ENCODE measurements at regions not wholly inside any gene's neighbourhood (a gene's known extent, or its start where the extent isn't known, plus 50 kb on each side); places are given as distances from the start of the nearest gene placed in this dataset.

DNA sequence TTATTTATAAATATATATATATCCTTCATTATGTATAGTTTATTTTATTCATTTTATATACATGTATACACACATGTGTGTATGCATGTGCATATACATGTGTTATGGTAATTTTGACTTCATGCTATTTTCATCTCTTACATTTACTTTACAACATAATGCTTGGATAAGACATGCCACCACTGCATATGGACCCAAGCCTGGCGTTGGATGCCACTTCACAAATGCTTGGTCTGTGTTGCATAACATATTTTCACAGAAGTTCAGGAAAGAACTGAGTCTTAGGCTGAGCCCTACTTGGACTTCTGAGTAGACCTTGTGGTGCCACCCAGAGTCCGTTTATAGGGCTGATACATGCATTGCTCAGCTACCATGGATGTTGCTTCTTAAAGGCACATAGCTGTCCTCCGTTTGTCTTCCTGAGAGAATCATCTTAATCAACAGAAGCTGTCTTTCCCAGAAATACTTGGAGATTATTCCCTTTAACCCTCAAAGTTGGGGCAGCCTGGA, 337.8 kb downstream of the BTBD3 start:
- Histone ChIP-seq H3K4me3 (replicated peaks in 1 of 4; ENCODE audit: control extremely low read depth in 1 of 4, insufficient read depth in 1 of 4, low read depth in 3 of 4, low read length in 4 of 4) (no peak overlapping the region), H3K9ac (ENCODE audit: insufficient read depth, low read length) (no peak overlapping the region), H2AFZ (ENCODE audit: low read length) (no peak overlapping the region), H3K27ac (ENCODE audit: insufficient read depth, low read length) (no peak overlapping the region), H3K27me3 (ENCODE audit: control insufficient read depth, insufficient read depth, low read length) (no peaks in the 10 kb centered on the region), H4K20me1 (ENCODE audit: control insufficient read depth, extremely low read depth, insufficient read depth, low read length) (no peaks in the 10 kb centered on the region), H3K9me3 (ENCODE audit: control insufficient read depth, insufficient read depth, low read depth, low read length) (no peaks in the 10 kb centered on the region), H3K79me2 (ENCODE audit: control insufficient read depth, insufficient read depth, low read length) (no peaks in the 10 kb centered on the region), H3K4me1 (ENCODE audit: control insufficient read depth, extremely low read depth, insufficient read depth, low read length) (no peaks in the 10 kb centered on the region), H3K36me3 (ENCODE audit: control insufficient read depth, insufficient read depth, low read length) (no peaks in the 10 kb centered on the region), H3K4me2 (ENCODE audit: extremely low read depth, insufficient read depth, low read length) (no peak overlapping the region)
- TF ChIP-seq, protein P1, sequence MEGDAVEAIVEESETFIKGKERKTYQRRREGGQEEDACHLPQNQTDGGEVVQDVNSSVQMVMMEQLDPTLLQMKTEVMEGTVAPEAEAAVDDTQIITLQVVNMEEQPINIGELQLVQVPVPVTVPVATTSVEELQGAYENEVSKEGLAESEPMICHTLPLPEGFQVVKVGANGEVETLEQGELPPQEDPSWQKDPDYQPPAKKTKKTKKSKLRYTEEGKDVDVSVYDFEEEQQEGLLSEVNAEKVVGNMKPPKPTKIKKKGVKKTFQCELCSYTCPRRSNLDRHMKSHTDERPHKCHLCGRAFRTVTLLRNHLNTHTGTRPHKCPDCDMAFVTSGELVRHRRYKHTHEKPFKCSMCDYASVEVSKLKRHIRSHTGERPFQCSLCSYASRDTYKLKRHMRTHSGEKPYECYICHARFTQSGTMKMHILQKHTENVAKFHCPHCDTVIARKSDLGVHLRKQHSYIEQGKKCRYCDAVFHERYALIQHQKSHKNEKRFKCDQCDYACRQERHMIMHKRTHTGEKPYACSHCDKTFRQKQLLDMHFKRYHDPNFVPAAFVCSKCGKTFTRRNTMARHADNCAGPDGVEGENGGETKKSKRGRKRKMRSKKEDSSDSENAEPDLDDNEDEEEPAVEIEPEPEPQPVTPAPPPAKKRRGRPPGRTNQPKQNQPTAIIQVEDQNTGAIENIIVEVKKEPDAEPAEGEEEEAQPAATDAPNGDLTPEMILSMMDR (conservative IDR thresholded peaks at IDR 0.05 in 1 of 2, IDR thresholded peaks at IDR 0.05 in 1 of 2; ENCODE audit: low read depth in 1 of 2, low read length in 2 of 2), result no peak
- no peak for TF ChIP-seq EZH2 (IDR thresholded peaks at IDR 0.05; ENCODE audit: low read length, missing control alignments)
- DNase-seq (ENCODE audit: low read depth in 2 of 2), result no peak

DNA sequence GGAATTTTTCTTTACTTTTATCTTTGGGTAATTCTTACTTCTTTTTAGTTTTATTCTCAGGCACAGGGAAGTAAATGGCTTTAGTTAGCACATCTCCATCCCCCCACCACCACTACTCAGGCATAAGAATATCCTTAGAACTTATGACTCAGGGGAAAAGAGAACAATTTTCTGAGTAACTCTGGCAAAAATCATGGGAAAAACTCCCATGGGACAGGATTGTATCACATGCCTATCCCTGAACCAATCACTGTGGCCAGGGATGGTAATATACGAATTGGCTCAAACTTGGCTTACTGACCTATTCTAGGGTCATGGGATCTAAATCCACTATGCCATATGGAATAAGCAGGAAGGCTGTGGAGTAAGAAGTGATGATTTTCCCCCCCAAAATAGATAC, 339.1 kb downstream of the BTBD3 start:
- no peak overlapping the region for H3K4me2 ChIP-seq (ENCODE audit: extremely low read depth, insufficient read depth, low read length)
- no peaks in the 10 kb centered on the region for H4K20me1 ChIP-seq (ENCODE audit: control insufficient read depth, extremely low read depth, insufficient read depth, low read length)
- no peaks in the 10 kb centered on the region for H3K4me1 ChIP-seq (ENCODE audit: control insufficient read depth, extremely low read depth, insufficient read depth, low read length)
- H3K27ac ChIP-seq (ENCODE audit: insufficient read depth, low read length), result no peak overlapping the region
- H3K79me2 ChIP-seq (ENCODE audit: control insufficient read depth, insufficient read depth, low read length), result no peaks in the 10 kb centered on the region
- H3K9ac ChIP-seq (ENCODE audit: insufficient read depth, low read length), result no peak overlapping the region
- no peaks in the 10 kb centered on the region for H3K27me3 ChIP-seq (ENCODE audit: control insufficient read depth, insufficient read depth, low read length)
- no peaks in the 10 kb centered on the region for H3K36me3 ChIP-seq (ENCODE audit: control insufficient read depth, insufficient read depth, low read length)
- H2AFZ ChIP-seq (ENCODE audit: low read length), result no peak overlapping the region
- H3K9me3 ChIP-seq (ENCODE audit: control insufficient read depth, insufficient read depth, low read depth, low read length), result no peaks in the 10 kb centered on the region
- H3K4me3 ChIP-seq (replicated peaks in 1 of 4; ENCODE audit: control extremely low read depth in 1 of 4, insufficient read depth in 1 of 4, low read depth in 3 of 4, low read length in 4 of 4), result no peak overlapping the region
- peak in 1 of 2 donors; percentile 1 for DNase-seq (ENCODE audit: low read depth in 2 of 2)
- TF ChIP-seq, protein P1 (conservative IDR thresholded peaks at IDR 0.05 in 1 of 2, IDR thresholded peaks at IDR 0.05 in 1 of 2; ENCODE audit: low read depth in 1 of 2, low read length in 2 of 2), result no peak
- TF ChIP-seq EZH2 (IDR thresholded peaks at IDR 0.05; ENCODE audit: low read length, missing control alignments), result no peak

DNA sequence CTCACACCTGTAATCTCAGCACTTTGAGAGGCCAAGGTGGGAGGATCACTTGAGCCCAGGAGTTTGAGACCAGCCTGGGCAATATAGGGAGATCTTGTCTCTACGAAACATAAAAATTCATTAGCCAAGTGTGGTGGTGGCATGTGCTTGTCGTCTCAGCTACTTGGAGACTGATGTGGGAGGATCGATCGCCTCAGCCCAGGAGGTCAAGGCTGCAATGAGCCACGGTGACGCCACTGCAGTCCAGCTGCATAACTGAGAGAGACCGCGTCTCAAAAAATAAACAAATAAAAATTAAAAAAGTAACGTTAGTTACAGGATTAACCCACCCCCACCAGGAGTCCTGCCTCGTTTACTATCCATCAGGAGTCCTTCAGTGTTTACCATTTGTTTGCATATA, 345.1 kb downstream of the BTBD3 start:
- Histone ChIP-seq H2AFZ (ENCODE audit: low read length) (no peak overlapping the region), H3K9ac (ENCODE audit: insufficient read depth, low read length) (no peak overlapping the region), H3K4me1 (ENCODE audit: control insufficient read depth, extremely low read depth, insufficient read depth, low read length) (no peaks in the 10 kb centered on the region)

More for the DNA sequence above, 345.1 kb downstream of the BTBD3 start:
- peak in 1 of 2 donors; percentile 0 for DNase-seq (ENCODE audit: low read depth in 2 of 2)
- no peak overlapping the region for H3K4me2 ChIP-seq (ENCODE audit: extremely low read depth, insufficient read depth, low read length)
- H3K27me3 ChIP-seq (ENCODE audit: control insufficient read depth, insufficient read depth, low read length), result no peaks in the 10 kb centered on the region
- H4K20me1 ChIP-seq (ENCODE audit: control insufficient read depth, extremely low read depth, insufficient read depth, low read length), result no peaks in the 10 kb centered on the region
- no peaks in the 10 kb centered on the region for H3K36me3 ChIP-seq (ENCODE audit: control insufficient read depth, insufficient read depth, low read length)
- no peaks in the 10 kb centered on the region for H3K9me3 ChIP-seq (ENCODE audit: control insufficient read depth, insufficient read depth, low read depth, low read length)
- TF ChIP-seq EZH2 (IDR thresholded peaks at IDR 0.05; ENCODE audit: low read length, missing control alignments), result no peak
- TF ChIP-seq, protein P1 (conservative IDR thresholded peaks at IDR 0.05 in 1 of 2, IDR thresholded peaks at IDR 0.05 in 1 of 2; ENCODE audit: low read depth in 1 of 2, low read length in 2 of 2), result no peak
- no peaks in the 10 kb centered on the region for H3K79me2 ChIP-seq (ENCODE audit: control insufficient read depth, insufficient read depth, low read length)
- no peak overlapping the region for H3K4me3 ChIP-seq (replicated peaks in 1 of 4; ENCODE audit: control extremely low read depth in 1 of 4, insufficient read depth in 1 of 4, low read depth in 3 of 4, low read length in 4 of 4)
- H3K27ac ChIP-seq (ENCODE audit: insufficient read depth, low read length), result no peak overlapping the region
